HUES6 (cell line): ENCODE measurements at regions not wholly inside any gene's neighbourhood (a gene's known extent, or its start where the extent isn't known, plus 50 kb on each side); places are given as distances from the start of the nearest gene placed in this dataset.
"Not testable (repeated sequence)": the region's sequence is repeated elsewhere in the genome, so short reads cannot be mapped to it uniquely, and the experiment has no call there.

ENCODE experiments used
- H3K27ac ChIP-seq: 2 replicates; pipeline ENCODE4 v1.7.0; 2013; ENCODE audit warnings: low read depth, mild to moderate bottlenecking, low read length, inconsistent platforms
- H3K27me3 ChIP-seq: 2 replicates; pipeline ENCODE4 v1.6.1; 2013; ENCODE audit warnings: low read length; ENCODE audit not compliant: control insufficient read depth, insufficient read depth
- H3K36me3 ChIP-seq: 2 replicates; pipeline ENCODE4 v1.6.1; 2013; ENCODE audit warnings: low read length; ENCODE audit not compliant: control insufficient read depth, insufficient read depth
- H3K4me1 ChIP-seq: 2 replicates; pipeline ENCODE4 v1.6.1; 2013; ENCODE audit warnings: low read length; ENCODE audit not compliant: control insufficient read depth, insufficient read depth
- H3K4me3 ChIP-seq: 2 replicates; pipeline ENCODE4 v1.5.1; 2013; ENCODE audit warnings: low read depth, low read length
- H3K9ac ChIP-seq: one replicate; pipeline ENCODE4 v1.6.1; 2013; ENCODE audit warnings: mild to moderate bottlenecking, low read length
- H3K9me3 ChIP-seq: 2 replicates; pipeline ENCODE4 v1.6.1; 2013; ENCODE audit warnings: low read depth, low read length; ENCODE audit not compliant: control insufficient read depth, insufficient read depth

DNA sequence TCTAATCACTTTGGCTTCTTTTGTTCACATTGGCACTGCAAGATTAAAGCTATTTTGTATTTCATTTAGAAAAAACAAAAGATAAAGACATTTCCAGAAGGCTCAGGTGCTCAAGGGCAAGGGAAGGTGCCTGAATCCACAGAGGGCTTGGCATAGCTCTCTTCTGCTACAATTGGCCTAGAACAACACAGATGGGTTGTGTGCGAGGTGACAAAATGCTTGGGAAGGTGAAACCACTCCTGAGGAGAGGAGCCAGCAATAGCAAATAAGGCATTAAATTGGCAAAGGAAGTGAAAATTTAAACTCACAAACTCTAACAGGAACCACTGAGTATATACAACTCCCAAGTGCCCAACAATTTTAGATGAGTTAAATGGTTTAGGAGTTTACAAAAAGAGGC, 1290.4 kb upstream of the CHAC2 start:
- H3K36me3 ChIP-seq = no peaks in the 10 kb centered on the region
- no peak overlapping the region for H3K9ac ChIP-seq
- H3K27ac ChIP-seq = no peak overlapping the region
- H3K27me3 ChIP-seq = no peaks in the 10 kb centered on the region
- peaks cover 3% of the 10 kb centered on the region; the same call in 1 of the 2 replicates for H3K4me1 ChIP-seq
- H3K9me3 ChIP-seq = no peaks in the 10 kb centered on the region
- H3K4me3 ChIP-seq = no peak overlapping the region

DNA sequence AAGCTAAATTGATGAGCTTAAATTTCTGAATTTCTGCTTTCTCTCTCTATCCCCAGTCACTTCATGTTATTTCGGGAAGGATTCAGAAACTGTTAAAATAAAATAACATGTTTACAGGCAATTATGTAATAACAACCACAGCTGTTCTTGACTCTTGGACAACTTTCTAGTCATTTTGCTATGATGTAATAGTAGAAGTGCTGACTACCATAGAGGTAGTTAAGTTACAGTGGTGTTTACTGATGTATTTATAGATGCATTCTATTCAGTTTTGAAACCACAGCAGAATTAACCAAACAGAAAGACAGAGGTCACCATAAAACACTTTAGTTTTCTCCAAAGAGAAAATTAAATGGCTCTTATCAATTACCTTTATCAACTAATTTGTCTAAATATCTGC, 1292.0 kb upstream of the CHAC2 start:
- Histone ChIP-seq H3K27me3 (no peaks in the 10 kb centered on the region), H3K9ac (no peak overlapping the region), H3K36me3 (no peaks in the 10 kb centered on the region), H3K9me3 (peaks cover 10% of the 10 kb centered on the region), H3K27ac (no peak overlapping the region), H3K4me3 (no peak overlapping the region), H3K4me1 (peaks cover 3% of the 10 kb centered on the region; the same call in 1 of the 2 replicates)

DNA sequence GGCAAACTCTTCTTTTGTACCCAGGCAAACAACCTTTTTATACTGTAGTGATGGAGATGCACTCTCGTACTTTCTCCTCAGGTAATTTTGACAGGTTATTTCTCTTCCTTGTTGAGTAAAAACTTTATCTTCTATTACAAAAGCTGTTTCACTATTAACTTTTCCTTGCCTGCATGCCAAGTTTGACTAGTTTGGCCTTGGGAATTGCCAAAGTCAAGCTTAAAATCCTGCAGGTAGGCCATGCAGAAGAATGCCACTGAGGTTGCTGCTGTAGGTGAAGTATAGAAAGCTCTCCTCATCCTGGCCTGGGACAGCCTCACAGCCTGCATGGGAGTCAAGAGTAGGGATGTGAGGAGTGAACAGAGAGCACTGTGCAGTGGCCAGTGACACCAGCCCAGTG, 1293.5 kb upstream of the CHAC2 start:
- H3K4me3 ChIP-seq = no peak overlapping the region
- H3K9me3 ChIP-seq = peaks cover 10% of the 10 kb centered on the region
- H3K27me3 ChIP-seq = no peaks in the 10 kb centered on the region
- no peak overlapping the region for H3K27ac ChIP-seq
- H3K9ac ChIP-seq = no peak overlapping the region
- H3K36me3 ChIP-seq = no peaks in the 10 kb centered on the region
- H3K4me1 ChIP-seq = peaks cover 6% of the 10 kb centered on the region

DNA sequence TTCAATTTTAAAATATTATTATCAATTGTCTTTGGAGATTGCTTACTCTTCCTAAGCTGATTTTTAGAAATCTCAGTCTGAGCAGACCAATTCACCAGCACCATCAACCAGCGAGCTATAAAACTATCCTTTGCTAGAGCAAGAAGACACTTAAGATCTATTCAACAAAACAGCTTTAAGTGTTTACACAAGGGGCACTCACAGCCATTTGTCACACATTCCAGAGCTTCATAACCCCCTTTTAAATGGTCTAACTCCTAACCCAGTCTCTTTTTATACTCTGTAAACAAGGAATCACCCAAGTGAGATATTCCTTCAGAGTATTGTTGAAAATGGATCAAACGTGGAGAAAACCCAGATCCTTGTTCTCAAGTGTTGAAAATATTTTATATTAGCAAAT, 1294.1 kb upstream of the CHAC2 start:
- Histone ChIP-seq H3K27ac (no peak overlapping the region), H3K36me3 (no peaks in the 10 kb centered on the region), H3K9ac (no peak overlapping the region)

DNA sequence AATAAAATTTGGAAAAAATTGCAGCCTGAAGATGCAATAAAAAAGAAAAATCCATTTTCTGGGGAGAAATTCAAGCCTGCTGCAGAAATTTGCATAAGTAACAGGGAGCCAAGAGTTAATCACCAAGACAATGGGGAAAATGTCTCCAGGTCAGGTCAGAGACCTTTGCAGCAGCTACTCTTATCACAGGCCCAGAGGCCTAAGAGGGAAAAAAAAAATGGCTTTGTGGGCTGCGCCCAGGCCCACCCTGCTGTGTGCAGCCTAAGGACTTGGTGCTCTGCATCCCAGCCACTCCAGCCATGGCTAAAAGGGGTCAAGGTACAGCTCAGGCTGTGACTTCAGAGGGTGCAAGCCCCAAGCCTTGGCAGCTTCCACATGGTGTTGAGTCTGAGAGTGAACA, 1297.1 kb upstream of the CHAC2 start:
- not testable (repeated sequence) for H3K27ac ChIP-seq, H3K27me3 ChIP-seq, H3K9ac ChIP-seq, H3K4me3 ChIP-seq, H3K36me3 ChIP-seq
- peaks cover 10% of the 10 kb centered on the region for H3K9me3 ChIP-seq
- H3K4me1 ChIP-seq = peaks cover 22% of the 10 kb centered on the region

More for the DNA sequence above, 1294.1 kb upstream of the CHAC2 start:
- Histone ChIP-seq H3K4me3 (no peak overlapping the region), H3K27me3 (no peaks in the 10 kb centered on the region), H3K4me1 (peaks cover 6% of the 10 kb centered on the region), H3K9me3 (peaks cover 10% of the 10 kb centered on the region)

DNA sequence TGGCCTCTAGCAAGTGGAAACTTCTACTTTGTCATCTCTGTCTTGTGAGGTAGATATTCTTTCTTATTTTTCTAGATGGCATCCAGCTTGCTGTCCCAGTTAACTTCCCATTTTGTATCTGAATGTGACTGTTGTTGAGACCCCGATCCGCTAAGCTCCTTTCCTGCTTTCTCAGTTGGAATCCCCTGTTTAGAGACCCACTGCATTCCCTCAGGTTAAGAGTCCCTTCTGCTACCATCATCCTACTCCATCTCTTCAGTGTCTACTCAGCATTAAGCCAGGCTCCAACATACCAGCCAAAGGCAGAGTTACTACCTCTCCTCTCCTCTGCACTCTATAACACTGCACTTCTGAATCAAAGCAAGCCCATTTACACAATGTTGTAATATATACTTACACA, 1300.4 kb upstream of the CHAC2 start:
- H3K4me3 ChIP-seq = no peak overlapping the region
- no peak overlapping the region for H3K9ac ChIP-seq
- peaks cover 25% of the 10 kb centered on the region for H3K4me1 ChIP-seq
- no peaks in the 10 kb centered on the region for H3K36me3 ChIP-seq
- H3K9me3 ChIP-seq = peaks cover 10% of the 10 kb centered on the region
- H3K27ac ChIP-seq = no peak overlapping the region
- no peaks in the 10 kb centered on the region for H3K27me3 ChIP-seq

DNA sequence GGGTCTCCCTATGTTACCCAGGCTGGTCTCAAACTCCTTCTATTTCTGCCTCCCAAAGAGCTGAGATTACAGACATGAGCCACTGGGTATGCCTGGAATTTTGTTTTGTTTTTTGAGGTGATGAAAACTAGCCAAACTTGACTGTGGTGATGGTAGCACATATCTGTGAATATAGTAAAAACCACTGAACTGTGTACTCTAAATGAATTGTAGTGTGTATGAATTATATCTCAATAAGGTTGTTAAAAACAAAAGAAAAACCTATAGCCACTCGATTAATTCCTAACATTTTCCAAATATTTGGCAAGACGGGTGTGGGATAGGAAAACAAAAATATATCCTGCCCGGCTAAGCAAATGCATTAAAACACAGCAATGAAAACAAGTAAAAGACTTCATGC, 1302.3 kb upstream of the CHAC2 start:
- no peak overlapping the region for H3K27ac ChIP-seq
- no peak overlapping the region for H3K9ac ChIP-seq
- no peaks in the 10 kb centered on the region for H3K27me3 ChIP-seq
- H3K4me3 ChIP-seq = no peak overlapping the region
- no peaks in the 10 kb centered on the region; the same call in 1 of the 2 replicates for H3K9me3 ChIP-seq
- H3K4me1 ChIP-seq = peaks cover 25% of the 10 kb centered on the region
- H3K36me3 ChIP-seq = no peaks in the 10 kb centered on the region

DNA sequence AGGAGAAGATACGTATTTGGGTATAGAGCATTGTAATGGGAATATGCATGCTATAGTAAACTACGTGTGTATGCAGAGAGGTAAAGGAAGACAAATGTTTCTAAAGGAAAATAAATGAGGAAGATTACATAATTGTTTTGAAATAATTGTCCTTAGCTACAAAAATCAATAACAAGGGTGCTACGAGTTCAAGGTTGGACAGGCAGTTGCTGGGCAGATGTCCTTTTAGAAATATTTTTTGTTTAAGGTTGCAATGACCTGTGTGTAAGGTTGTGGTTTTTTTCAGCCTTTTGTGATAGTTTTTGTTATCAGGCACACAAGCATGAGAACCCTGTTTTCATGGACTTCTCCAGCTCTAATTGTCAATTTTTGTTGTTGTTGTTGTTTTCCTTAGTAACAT, 1304.1 kb upstream of the CHAC2 start:
- no peak overlapping the region for H3K9ac ChIP-seq
- H3K27ac ChIP-seq = no peak overlapping the region
- peaks cover 21% of the 10 kb centered on the region for H3K4me1 ChIP-seq
- no peaks in the 10 kb centered on the region for H3K36me3 ChIP-seq
- no peaks in the 10 kb centered on the region for H3K27me3 ChIP-seq
- no peaks in the 10 kb centered on the region for H3K9me3 ChIP-seq
- H3K4me3 ChIP-seq = no peak overlapping the region

DNA sequence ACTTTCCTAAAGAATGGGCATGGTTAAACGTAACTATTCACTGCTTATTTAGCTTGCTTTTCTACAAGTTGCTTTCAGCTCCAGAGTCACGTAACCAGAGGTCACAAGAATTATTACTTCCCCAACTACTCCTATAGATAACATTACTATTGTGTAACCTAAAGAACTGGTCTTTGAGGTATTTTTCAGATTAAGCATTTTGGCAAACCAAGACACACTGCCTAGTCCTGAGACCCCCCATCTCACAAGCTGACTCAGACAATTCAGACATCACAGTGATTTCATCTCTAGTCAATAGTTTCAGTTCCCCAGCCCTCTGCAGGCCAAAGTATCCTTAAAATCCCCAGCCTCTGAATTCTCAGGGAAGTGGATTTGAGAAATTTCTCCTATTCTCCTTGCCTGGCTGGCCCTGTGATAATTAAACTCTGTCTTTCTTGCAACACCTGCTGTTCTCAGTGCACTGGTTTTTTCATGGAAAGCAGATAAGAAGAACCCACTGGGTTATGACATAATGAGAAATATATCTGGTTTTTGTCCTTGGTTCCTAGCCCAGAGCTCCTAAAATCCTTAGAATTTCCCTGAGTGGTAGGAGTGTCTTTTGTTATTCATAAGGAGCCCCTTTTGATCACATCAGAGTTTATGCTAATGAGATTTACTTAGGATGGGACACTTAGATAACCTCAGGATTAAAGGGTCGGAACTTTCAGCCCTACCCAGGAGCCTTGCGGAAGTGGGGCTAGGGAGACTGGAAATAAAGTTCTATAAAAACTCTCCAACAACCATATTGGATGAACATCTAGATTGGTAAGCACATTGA, 1310.8 kb upstream of the CHAC2 start:
- Histone ChIP-seq H3K9me3 (no peaks in the 10 kb centered on the region), H3K4me1 (peaks cover 19% of the 10 kb centered on the region), H3K36me3 (no peaks in the 10 kb centered on the region), H3K9ac (no peak overlapping the region), H3K27me3 (no peaks in the 10 kb centered on the region), H3K27ac (peak overlapping the region; percentile 15; the same call in 1 of the 2 replicates), H3K4me3 (no peak overlapping the region)

DNA sequence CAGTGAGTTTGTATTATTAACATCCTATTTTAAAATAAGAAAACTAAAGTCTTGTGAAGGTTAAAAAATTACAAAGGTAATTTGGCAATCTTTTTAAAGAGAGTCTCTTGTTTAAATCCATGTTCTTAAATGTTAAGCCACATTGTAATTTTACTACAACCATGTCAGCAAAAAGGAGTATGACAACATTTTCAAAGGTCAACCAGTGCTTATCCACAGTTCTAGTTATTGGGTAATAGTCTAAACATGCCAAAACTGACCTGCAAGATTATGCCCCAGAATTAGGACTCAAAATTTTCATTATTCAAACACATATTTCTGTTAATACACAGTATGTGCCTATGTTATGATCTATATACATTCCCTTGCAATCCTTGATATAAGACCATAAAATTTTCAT, 1312.6 kb upstream of the CHAC2 start:
- H3K9ac ChIP-seq = no peak overlapping the region
- no peaks in the 10 kb centered on the region for H3K36me3 ChIP-seq
- H3K27ac ChIP-seq = no peak overlapping the region
- H3K9me3 ChIP-seq = no peaks in the 10 kb centered on the region
- no peak overlapping the region for H3K4me3 ChIP-seq
- no peaks in the 10 kb centered on the region for H3K27me3 ChIP-seq
- H3K4me1 ChIP-seq = peaks cover 19% of the 10 kb centered on the region

DNA sequence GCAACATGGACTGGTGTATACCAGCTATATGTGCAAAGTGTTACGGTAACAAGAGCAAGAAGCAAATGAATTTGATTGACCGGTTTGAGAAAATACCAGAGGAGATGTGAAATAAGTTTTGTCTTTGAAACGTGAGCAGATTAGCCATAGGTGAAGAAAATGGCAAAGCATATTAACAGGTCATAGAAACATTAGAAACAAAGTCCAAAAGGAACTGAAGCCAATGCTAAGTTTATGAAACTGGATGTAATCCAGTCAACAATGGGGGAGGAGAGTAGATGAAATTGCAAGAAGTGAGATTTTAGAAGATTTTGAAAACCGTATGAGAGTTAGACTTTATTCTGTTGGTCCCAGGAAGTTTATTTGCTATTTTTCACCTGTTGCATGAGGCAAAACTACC, 1315.4 kb upstream of the CHAC2 start:
- H3K27ac ChIP-seq = no peak overlapping the region
- no peak overlapping the region for H3K9ac ChIP-seq
- no peaks in the 10 kb centered on the region for H3K9me3 ChIP-seq
- peaks cover 12% of the 10 kb centered on the region for H3K4me1 ChIP-seq
- H3K4me3 ChIP-seq = no peak overlapping the region
- no peaks in the 10 kb centered on the region for H3K27me3 ChIP-seq
- H3K36me3 ChIP-seq = no peaks in the 10 kb centered on the region
